Endothelial cell (in vitro differentiated cells): ENCODE measurements at regions not wholly inside any gene's neighbourhood (a gene's known extent, or its start where the extent isn't known, plus 50 kb on each side); places are given as distances from the start of the nearest gene placed in this dataset.

Experiments
- DNase-seq: peaks from one replicate; pipeline ENCODE4 v3.0.0; 2021; ENCODE audit warnings: low spot score
- H3K27ac Mint-ChIP-seq: one replicate; pipeline ENCODE4 v1.8.0; 2021; ENCODE audit warnings: mixed read lengths, inconsistent platforms; ENCODE audit not compliant: unreplicated experiment
- H3K27me3 Mint-ChIP-seq: one replicate; pipeline ENCODE4 v1.8.0; 2021; ENCODE audit warnings: mild to moderate bottlenecking, moderate library complexity, mixed read lengths, inconsistent platforms; ENCODE audit not compliant: unreplicated experiment
- H3K36me3 Mint-ChIP-seq: one replicate; pipeline ENCODE4 v1.8.0; 2021; ENCODE audit warnings: mild to moderate bottlenecking, low read depth, mixed read lengths, inconsistent platforms; ENCODE audit not compliant: unreplicated experiment
- H3K4me1 Mint-ChIP-seq: one replicate; pipeline ENCODE4 v1.8.0; 2021; ENCODE audit warnings: mild to moderate bottlenecking, mixed read lengths, inconsistent platforms; ENCODE audit not compliant: unreplicated experiment
- H3K4me3 Mint-ChIP-seq: one replicate; pipeline ENCODE4 v1.8.0; 2021; ENCODE audit warnings: mild to moderate bottlenecking, mixed read lengths, inconsistent platforms; ENCODE audit not compliant: unreplicated experiment
- H3K9me3 Mint-ChIP-seq: one replicate; pipeline ENCODE4 v1.8.0; 2021; ENCODE audit warnings: mixed read lengths, inconsistent platforms; ENCODE audit not compliant: unreplicated experiment
- CTCF ChIP-seq: fragments of 200-600 bp; sonication (generic); IDR thresholded peaks from one replicate; pipeline ENCODE4 v1.5.0; 2021; ENCODE audit warnings: antibody characterized with exemption; ENCODE audit not compliant: unreplicated experiment

GRCh38 chr20:48265791-48266190 lies 480.5 kb upstream of the SULF2 start:
- Mint-ChIP-seq H3K27me3 (no peaks in the 10 kb centered on the region), H3K36me3 (no peaks in the 10 kb centered on the region), H3K4me3 (no peak overlapping the region), H3K9me3 (no peaks in the 10 kb centered on the region), H3K4me1 (no peaks in the 10 kb centered on the region), H3K27ac (no peak overlapping the region)
- no peak for TF ChIP-seq CTCF
- no peak for DNase-seq

- no peaks in the 10 kb centered on the region for H3K36me3 Mint-ChIP-seq
These were observed 477.7 kb upstream of the SULF2 start for GRCh38 chr20:48262955-48263354.

GRCh38 chr20:48262466-48262865 lies 477.2 kb upstream of the SULF2 start:
- H3K9me3 Mint-ChIP-seq, result no peaks in the 10 kb centered on the region
- no peak overlapping the region for H3K27ac Mint-ChIP-seq
- no peaks in the 10 kb centered on the region for H3K4me1 Mint-ChIP-seq
- H3K27me3 Mint-ChIP-seq, result no peaks in the 10 kb centered on the region
- H3K4me3 Mint-ChIP-seq, result no peak overlapping the region
- H3K36me3 Mint-ChIP-seq, result no peaks in the 10 kb centered on the region
- no peak for DNase-seq
- TF ChIP-seq CTCF, result no peak

More at GRCh38 chr20:48262955-48263354, 477.7 kb upstream of the SULF2 start:
- DNase-seq, result no peak
- no peaks in the 10 kb centered on the region for H3K9me3 Mint-ChIP-seq
- no peaks in the 10 kb centered on the region for H3K27me3 Mint-ChIP-seq
- no peaks in the 10 kb centered on the region for H3K4me1 Mint-ChIP-seq
- no peak for TF ChIP-seq CTCF
- no peak overlapping the region for H3K27ac Mint-ChIP-seq
- H3K4me3 Mint-ChIP-seq, result no peak overlapping the region

GRCh38 chr20:48261398-48261910 lies 476.2 kb upstream of the SULF2 start:
- no peak overlapping the region for H3K4me3 Mint-ChIP-seq
- DNase-seq, result no peak

More at GRCh38 chr20:48261398-48261910, 476.2 kb upstream of the SULF2 start:
- no peak overlapping the region for H3K27ac Mint-ChIP-seq
- H3K27me3 Mint-ChIP-seq, result no peaks in the 10 kb centered on the region
- H3K9me3 Mint-ChIP-seq, result no peaks in the 10 kb centered on the region
- H3K4me1 Mint-ChIP-seq, result no peaks in the 10 kb centered on the region
- no peaks in the 10 kb centered on the region for H3K36me3 Mint-ChIP-seq
- no peak for TF ChIP-seq CTCF
